Caco-2 (cell line): ENCODE measurements at regions not wholly inside any gene's neighbourhood (a gene's known extent, or its start where the extent isn't known, plus 50 kb on each side); places are given as distances from the start of the nearest gene placed in this dataset.

Experiments used
- BruUV-seq: library from RNA; stranded (reverse); fragments of 400-500 nt; replicated peaks from 2 replicates; lab custom pipeline; 2021; lab: Mats Ljungman, UMichigan
- CTCF ChIA-PET: fragments of 300-600 bp; sonication (Branson Sonifier 250); formaldehyde crosslinking; loops from one replicate; lab custom pipeline; 2022; ENCODE audit warnings: antibody characterized with exemption; lab: Charles Lee
- POLR2A ChIA-PET: fragments of 300-600 bp; sonication (Branson Sonifier 250); formaldehyde crosslinking; loops from one replicate; lab custom pipeline; 2022; ENCODE audit warnings: antibody characterized with exemption; lab: Charles Lee
- DNase-seq, 2 experiments: peaks; one replicate each; pipeline versions ENCODE4 v3.0.0 to v3.0.0-alpha.2; 2020 to 2022
- H3K27me3 ChIP-seq: replicated peaks from 2 replicates; pipeline ENCODE4 v1.6.0; 2011; ENCODE audit warnings: low read length; ENCODE audit not compliant: control insufficient read depth, insufficient read depth
- H3K36me3 ChIP-seq: 2 replicates; pipeline ENCODE4 v1.5.1; 2011; ENCODE audit warnings: low read length; ENCODE audit not compliant: control insufficient read depth, insufficient read depth
- H3K4me1 ChIP-seq: fragments of 250-450 bp; sonication (Bioruptor Pico); 2 replicates; pipeline ENCODE4 v1.5.1; 2020; ENCODE audit warnings: mild to moderate bottlenecking
- H3K4me3 ChIP-seq: 2 replicates; pipeline ENCODE4 v1.5.1; 2011; ENCODE audit warnings: low read depth, mild to moderate bottlenecking, control low read depth, low read length
- H3K9me3 ChIP-seq: fragments of 250-450 bp; sonication (Bioruptor Pico); 2 replicates; pipeline ENCODE4 v1.5.1; 2020; ENCODE audit warnings: mild to moderate bottlenecking, moderate library complexity
- H3K27ac Mint-ChIP-seq: one replicate; pipeline ENCODE4 v1.8.0; 2022; ENCODE audit warnings: mixed read lengths; ENCODE audit not compliant: unreplicated experiment
- H3K27me3 Mint-ChIP-seq: one replicate; pipeline ENCODE4 v1.8.0; 2022; ENCODE audit warnings: mixed read lengths; ENCODE audit not compliant: insufficient read depth, unreplicated experiment
- H3K36me3 Mint-ChIP-seq: one replicate; pipeline ENCODE4 v1.8.0; 2022; ENCODE audit warnings: mild to moderate bottlenecking, mixed read lengths; ENCODE audit not compliant: insufficient read depth, unreplicated experiment
- H3K4me1 Mint-ChIP-seq: one replicate; pipeline ENCODE4 v1.8.0; 2022; ENCODE audit warnings: low read depth, mixed read lengths; ENCODE audit not compliant: unreplicated experiment
- H3K4me3 Mint-ChIP-seq: one replicate; pipeline ENCODE4 v1.8.0; 2022; ENCODE audit warnings: mild to moderate bottlenecking, moderate library complexity, mixed read lengths; ENCODE audit not compliant: unreplicated experiment
- H3K9me3 Mint-ChIP-seq: one replicate; pipeline ENCODE4 v1.8.0; 2022; ENCODE audit warnings: mixed read lengths; ENCODE audit not compliant: unreplicated experiment
- CTCF ChIP-seq, 2 experiments: fragments of 200-600 bp in 1 of 2; IDR thresholded peaks; 1 replicate in 1 of 2; 2 replicates in 1 of 2; pipeline versions ENCODE4 v1.5.1 to v1.8.0; 2011 to 2022; ENCODE audit warnings: antibody characterized with exemption in 1 of 2, control low read depth in 1 of 2, inconsistent platforms in 1 of 2, low read depth in 1 of 2, low read length in 1 of 2, mild to moderate bottlenecking in 1 of 2, moderate library complexity in 1 of 2; ENCODE audit not compliant: insufficient read depth in 1 of 2, severe bottlenecking in 1 of 2, unreplicated experiment in 1 of 2
- intact Hi-C: fragments of 100-400 bp; cut with micrococcal nuclease; formaldehyde crosslinking; loops from one replicate; pipeline ENCODE4 v1.10.0; 2022; ENCODE audit not compliant: unreplicated experiment

GRCh38 chr4:140286456-140286855 lies 87.0 kb upstream of the SCOC start:
- Histone ChIP-seq H3K4me3 (no peak overlapping the region), H3K27me3 (no peaks in the 10 kb centered on the region), H3K9me3 (no peaks in the 10 kb centered on the region), H3K4me1 (no peaks in the 10 kb centered on the region), H3K36me3 (no peaks in the 10 kb centered on the region)
- H3K4me1 Mint-ChIP-seq = no peaks in the 10 kb centered on the region
- DNase-seq = no peak
- BruUV-seq = no TSS peak
- H3K9me3 Mint-ChIP-seq = no peaks in the 10 kb centered on the region
- no peak for TF ChIP-seq CTCF (IDR thresholded peaks at IDR 0.05; ENCODE audit: insufficient read depth in 1 of 2, low read depth in 1 of 2, low read length in 1 of 2, severe bottlenecking in 1 of 2, unreplicated experiment in 1 of 2)
- intact Hi-C loops = no loop called here
- CTCF ChIA-PET = no interaction called here
- H3K27me3 Mint-ChIP-seq = peaks cover 9% of the 10 kb centered on the region
- POLR2A ChIA-PET = no interaction called here
- no peak overlapping the region for H3K27ac Mint-ChIP-seq
- H3K36me3 Mint-ChIP-seq = no peaks in the 10 kb centered on the region
- no peak overlapping the region for H3K4me3 Mint-ChIP-seq

- intact Hi-C loops = no loop called here
- Histone ChIP-seq H3K4me3 (no peak overlapping the region), H3K9me3 (no peaks in the 10 kb centered on the region), H3K36me3 (no peaks in the 10 kb centered on the region), H3K4me1 (no peaks in the 10 kb centered on the region), H3K27me3 (no peaks in the 10 kb centered on the region)
- no TSS peak for BruUV-seq
- CTCF ChIA-PET = no interaction called here
- DNase-seq = no peak
- no peak for TF ChIP-seq CTCF (IDR thresholded peaks at IDR 0.05; ENCODE audit: insufficient read depth in 1 of 2, low read depth in 1 of 2, low read length in 1 of 2, severe bottlenecking in 1 of 2, unreplicated experiment in 1 of 2)
- Mint-ChIP-seq H3K4me3 (no peak overlapping the region), H3K27me3 (peaks cover 9% of the 10 kb centered on the region), H3K9me3 (no peaks in the 10 kb centered on the region), H3K4me1 (no peaks in the 10 kb centered on the region), H3K36me3 (no peaks in the 10 kb centered on the region), H3K27ac (no peak overlapping the region)
- POLR2A ChIA-PET = no interaction called here
Observed at GRCh38 chr4:140284456-140284855, 89.0 kb upstream of the SCOC start.

GRCh38 chr4:140281828-140282552 lies 91.5 kb upstream of the SCOC start:
- Histone ChIP-seq H3K36me3 (no peaks in the 10 kb centered on the region), H3K4me3 (no peak overlapping the region), H3K27me3 (no peaks in the 10 kb centered on the region), H3K4me1 (no peaks in the 10 kb centered on the region), H3K9me3 (no peaks in the 10 kb centered on the region)
- Mint-ChIP-seq H3K4me1 (no peaks in the 10 kb centered on the region), H3K27me3 (peaks cover 9% of the 10 kb centered on the region), H3K27ac (no peak overlapping the region), H3K36me3 (no peaks in the 10 kb centered on the region), H3K9me3 (no peaks in the 10 kb centered on the region), H3K4me3 (no peak overlapping the region)
- intact Hi-C loops = no loop called here
- ChIA-PET POLR2A (no interaction called here), CTCF (no interaction called here)
- no TSS peak for BruUV-seq
- no peak for DNase-seq
- no peak for TF ChIP-seq CTCF (IDR thresholded peaks at IDR 0.05; ENCODE audit: insufficient read depth in 1 of 2, low read depth in 1 of 2, low read length in 1 of 2, severe bottlenecking in 1 of 2, unreplicated experiment in 1 of 2)
